ENCODE measurements at regions not wholly inside any gene's neighbourhood (a gene's known extent, or its start where the extent isn't known, plus 50 kb on each side); places are given as distances from the start of the nearest gene placed in this dataset.

DNA sequence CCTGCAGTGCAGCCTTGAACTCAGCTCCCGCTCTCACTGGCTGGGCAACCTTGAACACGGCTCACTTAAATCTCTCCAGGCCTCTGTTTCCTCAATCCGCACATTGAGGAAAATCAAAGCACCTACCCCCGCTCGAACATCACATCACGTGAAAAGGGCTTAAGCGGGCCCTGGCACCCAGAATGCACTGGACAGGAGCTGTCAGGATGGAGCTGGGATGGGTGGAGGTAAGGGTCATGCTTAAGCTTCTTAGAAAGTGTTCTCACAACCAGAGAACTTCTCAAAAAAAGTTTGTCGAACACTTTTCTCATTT, 55.7 kb upstream of the MGMT start:
- Histone ChIP-seq H3K4me3 (no peak overlapping the region), H3K9me3 (no peaks in the 10 kb centered on the region), H3K36me3 (no peaks in the 10 kb centered on the region), H3K4me1 (no peaks in the 10 kb centered on the region), H3K27ac (no peak overlapping the region), H3K27me3 (no peaks in the 10 kb centered on the region)
- TF ChIP-seq POLR2AphosphoS5 (IDR thresholded peaks at IDR 0.05) (no peak), CTCF (IDR thresholded peaks at IDR 0.05) (no peak), EP300 (IDR thresholded peaks at IDR 0.05) (no peak), POLR2A (IDR thresholded peaks at IDR 0.05) (no peak)
- 95% methylated on average over 8 of the region's 8 CpGs for WGBS, 2 donors
- intact Hi-C loops (cut with DNase I) = no loop called here
- no peak for DNase-seq

- Histone ChIP-seq H3K4me3 (no peak overlapping the region), H3K36me3 (no peaks in the 10 kb centered on the region), H3K9me3 (no peaks in the 10 kb centered on the region), H3K27me3 (no peaks in the 10 kb centered on the region), H3K27ac (no peak overlapping the region), H3K4me1 (no peaks in the 10 kb centered on the region)
- intact Hi-C loops (cut with DNase I) = no loop called here
- no peak for DNase-seq
- 73 to 85% methylated on average over 7 of the region's 7 CpGs for WGBS, 2 donors
- TF ChIP-seq CTCF (IDR thresholded peaks at IDR 0.05) = no peak
- no peak for TF ChIP-seq POLR2A (IDR thresholded peaks at IDR 0.05)
- no peak for TF ChIP-seq EP300 (IDR thresholded peaks at IDR 0.05)
- no peak for TF ChIP-seq POLR2AphosphoS5 (IDR thresholded peaks at IDR 0.05)
Observed at GRCh38 chr10:129411772-129412171, 55.3 kb upstream of the MGMT start.

GRCh38 chr10:129413024-129413423, 54.0 kb upstream of the MGMT start:
- no peaks in the 10 kb centered on the region for H3K36me3 ChIP-seq
- no peaks in the 10 kb centered on the region for H3K9me3 ChIP-seq
- no peaks in the 10 kb centered on the region for H3K27me3 ChIP-seq
- H3K4me3 ChIP-seq = no peak overlapping the region
- 78 to 86% methylated on average over 6 of the region's 6 CpGs for whole genome bisulfite sequencing, 2 donors
- no peaks in the 10 kb centered on the region for H3K4me1 ChIP-seq
- no peak overlapping the region for H3K27ac ChIP-seq
- intact Hi-C loops (cut with DNase I) = no loop called here
- no peak for DNase-seq
- no peak for TF ChIP-seq POLR2A (IDR thresholded peaks at IDR 0.05)
- TF ChIP-seq POLR2AphosphoS5 (IDR thresholded peaks at IDR 0.05) = no peak
- no peak for TF ChIP-seq CTCF (IDR thresholded peaks at IDR 0.05)
- no peak for TF ChIP-seq EP300 (IDR thresholded peaks at IDR 0.05)

GRCh38 chr10:129415215-129416140, 51.6 kb upstream of the MGMT start:
- DNase-seq = no peak
- WGBS, 2 donors = 83 to 86% methylated on average over 31 of the region's 31 CpGs
- intact Hi-C loops (cut with DNase I) = no loop called here

More at GRCh38 chr10:129415215-129416140, 51.6 kb upstream of the MGMT start:
- no peak for TF ChIP-seq CTCF (IDR thresholded peaks at IDR 0.05)
- TF ChIP-seq POLR2AphosphoS5 (IDR thresholded peaks at IDR 0.05) = no peak
- TF ChIP-seq POLR2A (IDR thresholded peaks at IDR 0.05) = no peak
- no peak for TF ChIP-seq EP300 (IDR thresholded peaks at IDR 0.05)
- Histone ChIP-seq H3K4me1 (no peaks in the 10 kb centered on the region), H3K27ac (no peak overlapping the region), H3K4me3 (no peak overlapping the region), H3K36me3 (no peaks in the 10 kb centered on the region), H3K27me3 (no peaks in the 10 kb centered on the region), H3K9me3 (no peaks in the 10 kb centered on the region)

All from sigmoid colon (tissue), 6 donors.